ENCODE measurements at regions not wholly inside any gene's neighbourhood (a gene's known extent, or its start where the extent isn't known, plus 50 kb on each side); places are given as distances from the start of the nearest gene placed in this dataset.

- no peak for TF ChIP-seq GATA2 (IDR thresholded peaks at IDR 0.05; ENCODE audit: low read depth, low read length)
- TF ChIP-seq GATA3 (IDR thresholded peaks at IDR 0.05; ENCODE audit: low read depth, low read length), result no peak
Measured at GRCh38 chr5:97714424-97714823, 531.4 kb upstream of the RIOK2 start.

Data from SH-SY5Y (cell line).